Osteoblast (primary cell): ENCODE measurements at regions not wholly inside any gene's neighbourhood (a gene's known extent, or its start where the extent isn't known, plus 50 kb on each side); places are given as distances from the start of the nearest gene placed in this dataset.

Source experiments
- DNase-seq: peaks from one replicate; pipeline ENCODE4 v3.0.0; 2011; ENCODE audit warnings: low spot score, mixed read lengths; ENCODE audit not compliant: insufficient read length; ENCODE audit errors: missing footprints
- H2AFZ ChIP-seq: 2 replicates; pipeline ENCODE4 v1.6.0; 2011; ENCODE audit warnings: mild to moderate bottlenecking, low read length
- H3K27ac ChIP-seq: 2 replicates; pipeline ENCODE4 v1.5.1; 2011; ENCODE audit warnings: mild to moderate bottlenecking, low read depth, low read length, moderate library complexity
- H3K27me3 ChIP-seq: 2 replicates; pipeline ENCODE4 v1.6.0; 2012; ENCODE audit warnings: mild to moderate bottlenecking, control low read depth, inconsistent platforms, low read length, moderate library complexity; ENCODE audit not compliant: insufficient read depth
- H3K36me3 ChIP-seq: 2 replicates; pipeline ENCODE4 v1.5.1; 2011; ENCODE audit warnings: mild to moderate bottlenecking, low read length, control low read depth, moderate library complexity; ENCODE audit not compliant: insufficient read depth
- H3K4me1 ChIP-seq: 2 replicates; pipeline ENCODE4 v1.5.1; 2011; ENCODE audit warnings: mild to moderate bottlenecking, low read length, control low read depth, moderate library complexity; ENCODE audit not compliant: insufficient read depth
- H3K4me2 ChIP-seq: 2 replicates; pipeline ENCODE4 v1.6.0; 2011; ENCODE audit warnings: mild to moderate bottlenecking, low read length; ENCODE audit not compliant: insufficient read depth
- H3K4me3 ChIP-seq: fragments of 200-600 bp; sonication (generic); 3 replicates; pipeline ENCODE4 v1.5.1; 2012; ENCODE audit warnings: mild to moderate bottlenecking, low read length, inconsistent platforms; ENCODE audit not compliant: insufficient read depth
- H3K79me2 ChIP-seq: 2 replicates; pipeline ENCODE4 v1.6.0; 2012; ENCODE audit warnings: mild to moderate bottlenecking, low read length, control low read depth, inconsistent platforms; ENCODE audit not compliant: insufficient read depth
- H3K9me3 ChIP-seq: 2 replicates; pipeline ENCODE4 v1.5.1; 2011; ENCODE audit warnings: low read depth, low read length, control low read depth
- H4K20me1 ChIP-seq: 2 replicates; pipeline ENCODE4 v1.6.0; 2012; ENCODE audit warnings: mild to moderate bottlenecking, low read length, control low read depth; ENCODE audit not compliant: insufficient read depth
- CTCF ChIP-seq: IDR thresholded peaks from 2 replicates; pipeline ENCODE4 v1.5.1; 2011; ENCODE audit warnings: mild to moderate bottlenecking, low read depth, low read length, moderate library complexity; ENCODE audit errors: extremely low read depth

- DNase-seq: no peak
- Histone ChIP-seq H3K79me2 (no peaks in the 10 kb centered on the region), H3K27ac (no peak overlapping the region), H3K27me3 (no peaks in the 10 kb centered on the region), H2AFZ (no peak overlapping the region), H3K4me2 (no peak overlapping the region), H4K20me1 (no peaks in the 10 kb centered on the region), H3K4me1 (no peaks in the 10 kb centered on the region), H3K4me3 (no peak overlapping the region), H3K36me3 (no peaks in the 10 kb centered on the region), H3K9me3 (no peaks in the 10 kb centered on the region)
- TF ChIP-seq CTCF: no peak
Measured at GRCh38 chr10:10156917-10157600, 860.6 kb upstream of the CELF2 start.

GRCh38 chr10:10160821-10161312 is 856.8 kb upstream of the CELF2 start:
- Histone ChIP-seq H2AFZ (no peak overlapping the region), H3K4me2 (no peak overlapping the region), H3K9me3 (no peaks in the 10 kb centered on the region), H3K4me3 (no peak overlapping the region), H4K20me1 (no peaks in the 10 kb centered on the region), H3K27ac (no peak overlapping the region), H3K27me3 (no peaks in the 10 kb centered on the region), H3K36me3 (no peaks in the 10 kb centered on the region), H3K4me1 (no peaks in the 10 kb centered on the region), H3K79me2 (no peaks in the 10 kb centered on the region)
- no peak for DNase-seq
- no peak for TF ChIP-seq CTCF

GRCh38 chr10:10164848-10165247 is 852.8 kb upstream of the CELF2 start:
- Histone ChIP-seq H3K79me2 (no peaks in the 10 kb centered on the region), H4K20me1 (no peaks in the 10 kb centered on the region), H3K4me2 (no peak overlapping the region), H2AFZ (no peak overlapping the region), H3K4me1 (no peaks in the 10 kb centered on the region), H3K9me3 (no peaks in the 10 kb centered on the region), H3K27me3 (no peaks in the 10 kb centered on the region), H3K27ac (no peak overlapping the region), H3K4me3 (no peak overlapping the region), H3K36me3 (no peaks in the 10 kb centered on the region)
- no peak for TF ChIP-seq CTCF
- no peak for DNase-seq

GRCh38 chr10:10165415-10165814 is 852.3 kb upstream of the CELF2 start:
- no peaks in the 10 kb centered on the region for H3K4me1 ChIP-seq
- no peaks in the 10 kb centered on the region for H3K9me3 ChIP-seq
- H3K27ac ChIP-seq: no peak overlapping the region
- no peaks in the 10 kb centered on the region for H4K20me1 ChIP-seq
- H3K79me2 ChIP-seq: no peaks in the 10 kb centered on the region
- no peaks in the 10 kb centered on the region for H3K36me3 ChIP-seq
- no peak overlapping the region for H3K4me2 ChIP-seq
- no peak for TF ChIP-seq CTCF
- no peak overlapping the region for H2AFZ ChIP-seq
- no peak overlapping the region for H3K4me3 ChIP-seq
- H3K27me3 ChIP-seq: no peaks in the 10 kb centered on the region
- no peak for DNase-seq
